GM18498 (cell line): ENCODE measurements at regions not wholly inside any gene's neighbourhood (a gene's known extent, or its start where the extent isn't known, plus 50 kb on each side); places are given as distances from the start of the nearest gene placed in this dataset.

Experiments
- ATAC-seq: cut with Tn5 transposase; IDR thresholded peaks from one replicate; pipeline ENCODE4 v1.9.1; 2021; ENCODE audit warnings: mild to moderate bottlenecking, moderate library complexity; ENCODE audit not compliant: unreplicated experiment

- no peak for ATAC-seq
Observed at GRCh38 chr7:41024126-41024525, 678.8 kb downstream of the INHBA start.

GRCh38 chr7:41020056-41020455 is 682.8 kb downstream of the INHBA start:
- no peak for ATAC-seq

- no peak for ATAC-seq
Observed at GRCh38 chr7:41013117-41013516, 689.8 kb downstream of the INHBA start.

GRCh38 chr7:41012041-41012440 is 690.8 kb downstream of the INHBA start:
- ATAC-seq: no peak

- no peak for ATAC-seq
Observed at GRCh38 chr7:41010967-41011366, 691.9 kb downstream of the INHBA start.

- ATAC-seq: no peak
Observed at GRCh38 chr7:41010418-41010817, 692.5 kb downstream of the INHBA start.

GRCh38 chr7:41007811-41008210 is 695.1 kb downstream of the INHBA start:
- ATAC-seq: no peak

- no peak for ATAC-seq
Observed at GRCh38 chr7:41007351-41007751, 695.5 kb downstream of the INHBA start.

- no peak for ATAC-seq
Observed at GRCh38 chr7:41006306-41006995, 696.4 kb downstream of the INHBA start.

GRCh38 chr7:41005374-41005901 is 697.5 kb downstream of the INHBA start:
- ATAC-seq: no peak

- ATAC-seq: no peak
Observed at GRCh38 chr7:41003977-41004376, 698.9 kb downstream of the INHBA start.

GRCh38 chr7:41003611-41003940 is 699.3 kb downstream of the INHBA start:
- no peak for ATAC-seq

GRCh38 chr7:41002741-41003610 is 699.9 kb downstream of the INHBA start:
- ATAC-seq: peak; percentile 62

GRCh38 chr7:41000042-41000441 is 702.8 kb downstream of the INHBA start:
- ATAC-seq: no peak

- no peak for ATAC-seq
Observed at GRCh38 chr7:40996233-40996677, 706.6 kb downstream of the INHBA start.

GRCh38 chr7:40990841-40991240 is 712.0 kb downstream of the INHBA start:
- no peak for ATAC-seq

- ATAC-seq: no peak
Observed at GRCh38 chr7:40987571-40987970, 715.3 kb downstream of the INHBA start.

- ATAC-seq: no peak
Observed at GRCh38 chr7:40986351-40986873, 716.5 kb downstream of the INHBA start.

- no peak for ATAC-seq
Observed at GRCh38 chr7:40983111-40983510, 719.8 kb downstream of the INHBA start.

- no peak for ATAC-seq
Observed at GRCh38 chr7:40979296-40979695, 723.6 kb downstream of the INHBA start.

GRCh38 chr7:40978047-40978446 is 724.8 kb downstream of the INHBA start:
- no peak for ATAC-seq

GRCh38 chr7:40977533-40977932 is 725.4 kb downstream of the INHBA start:
- no peak for ATAC-seq
